Neural progenitor cell (in vitro differentiated cells): ENCODE measurements at regions not wholly inside any gene's neighbourhood (a gene's known extent, or its start where the extent isn't known, plus 50 kb on each side); places are given as distances from the start of the nearest gene placed in this dataset.

Source experiments
- CTCF ChIP-seq: fragments of 200-600 bp; sonication (generic); IDR thresholded peaks from 2 replicates; pipeline ENCODE4 v1.5.1; 2017; ENCODE audit warnings: antibody characterized with exemption, mild to moderate bottlenecking
- EZH2 ChIP-seq: fragments of 200-600 bp; sonication (generic); IDR thresholded peaks from 2 replicates; pipeline ENCODE4 v1.6.1; 2017; ENCODE audit warnings: antibody characterized with exemption, mild to moderate bottlenecking, moderate library complexity
- EZH2phosphoT487 ChIP-seq: fragments of 200-600 bp; sonication (generic); IDR thresholded peaks from 2 replicates; pipeline ENCODE4 v1.6.1; 2017; ENCODE audit warnings: antibody characterized with exemption

- no peak for TF ChIP-seq CTCF
- TF ChIP-seq EZH2: no peak
- no peak for TF ChIP-seq EZH2phosphoT487
These were observed 121.9 kb upstream of the TSC22D1 start for GRCh38 chr13:44698066-44698465.
